NCI-H2227 (cell line): ENCODE measurements at regions not wholly inside any gene's neighbourhood (a gene's known extent, or its start where the extent isn't known, plus 50 kb on each side); places are given as distances from the start of the nearest gene placed in this dataset.

Experiments used
- DNase-seq: peaks from one replicate; lab custom pipeline; 2025; ENCODE audit not compliant: unreplicated experiment; lab: John Stamatoyannopoulos, UW

DNA sequence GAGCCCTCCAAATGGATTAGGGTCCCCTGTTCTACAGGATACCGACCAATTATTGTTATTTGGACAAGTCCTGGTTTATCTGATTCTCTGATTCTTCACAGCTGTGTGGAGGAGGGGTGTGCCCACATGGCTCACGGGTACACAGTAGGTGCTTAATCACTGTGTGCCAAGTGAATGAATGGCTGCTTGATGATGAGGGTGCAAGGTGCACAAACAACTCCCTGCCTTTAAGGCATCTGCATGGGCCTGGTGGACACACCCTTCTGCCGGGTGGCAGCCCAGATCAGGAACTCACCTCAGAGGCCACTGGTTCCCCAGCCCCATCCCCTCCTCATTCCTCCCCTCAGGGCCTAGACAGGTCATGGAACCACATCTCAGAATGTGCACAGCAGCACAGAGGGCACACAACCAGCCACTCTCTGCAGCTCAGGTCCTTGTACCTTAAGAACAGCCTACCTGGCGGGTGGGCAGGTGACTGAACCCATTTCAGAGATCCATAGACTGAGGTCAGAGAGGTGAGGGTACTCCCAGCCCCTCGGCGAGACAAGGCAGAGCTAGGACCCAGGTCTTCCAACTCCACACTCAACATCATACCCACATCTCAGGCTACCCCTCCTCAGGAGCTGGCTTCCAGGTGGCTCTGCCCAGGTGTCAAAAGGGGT lies 50.3 kb downstream of the SHANK2 start:
- no peak for DNase-seq

- DNase-seq: no peak
These were observed 51.1 kb downstream of the SHANK2 start for GRCh38 chr11:71201231-71201630.

DNA sequence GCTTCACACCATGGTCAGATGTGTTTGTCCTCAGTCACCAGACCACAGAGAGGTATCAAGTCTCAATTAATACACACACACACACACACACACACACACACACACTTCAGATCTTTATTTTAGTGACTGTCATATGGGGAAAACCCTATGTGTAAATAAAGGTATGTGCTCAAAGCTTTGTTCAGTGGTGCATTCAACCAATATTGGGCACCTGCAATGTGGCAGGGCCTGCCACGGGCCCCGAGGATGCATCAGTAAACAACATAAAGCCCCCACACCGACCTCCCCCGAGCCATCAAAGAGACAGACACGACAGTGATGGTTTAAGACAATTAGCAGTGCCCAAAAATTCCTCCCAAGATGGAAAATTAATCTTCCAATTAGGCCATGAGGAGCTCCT lies 51.6 kb downstream of the SHANK2 start:
- no peak for DNase-seq

DNA sequence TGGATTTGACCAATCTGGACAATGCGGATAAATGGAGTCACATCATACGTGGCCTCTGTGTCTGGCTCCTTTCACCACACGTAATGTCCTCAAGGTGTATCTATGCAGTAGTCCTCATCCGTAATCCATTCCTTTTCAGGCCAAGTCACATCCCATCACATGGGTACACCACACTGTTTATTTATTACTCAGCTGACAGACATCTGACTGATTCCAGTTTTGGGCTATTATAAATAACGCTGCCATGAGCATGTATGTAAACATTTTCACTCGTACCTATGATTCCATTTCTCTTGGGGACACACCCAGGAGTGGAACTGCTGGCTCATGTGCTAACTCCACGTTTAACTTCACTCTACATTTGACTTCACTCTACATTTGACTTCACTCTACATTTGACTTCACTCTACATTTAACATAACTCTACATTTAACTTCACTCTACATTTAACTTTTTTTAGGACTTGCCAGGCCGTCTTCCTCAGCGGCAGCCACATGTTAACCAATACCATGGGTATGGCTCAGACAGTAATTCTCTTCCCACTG lies 52.1 kb downstream of the SHANK2 start:
- DNase-seq: no peak

DNA sequence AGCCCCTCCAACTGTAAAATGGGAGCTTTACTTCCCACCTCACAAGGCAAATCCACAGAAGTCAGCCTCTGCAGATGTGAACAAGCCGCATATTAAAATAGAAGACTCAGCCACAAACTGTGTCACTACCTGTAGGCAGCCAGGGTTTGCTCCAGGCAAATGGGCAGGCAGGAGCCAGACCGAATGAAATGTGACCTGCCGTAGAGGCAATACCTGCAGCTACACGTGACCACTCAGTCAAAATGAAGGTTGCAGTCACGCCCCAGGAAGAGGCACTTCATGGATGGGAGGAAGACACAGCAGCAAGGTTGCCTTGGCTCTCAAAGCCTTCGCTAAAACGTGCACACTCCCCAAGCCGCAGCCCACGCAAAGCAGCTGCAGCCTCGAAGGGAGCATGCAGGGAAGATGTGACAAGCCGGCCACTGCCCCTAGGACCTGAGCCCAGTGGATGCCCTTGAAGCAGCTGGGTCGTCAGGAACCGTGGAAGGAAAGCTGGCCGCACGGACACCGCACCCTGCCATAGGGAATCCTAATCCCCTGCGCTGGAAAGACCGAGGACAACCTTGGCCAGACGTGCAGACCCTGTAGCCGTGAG lies 53.1 kb downstream of the SHANK2 start:
- no peak for DNase-seq

- no peak for DNase-seq
These were observed 53.6 kb downstream of the SHANK2 start for GRCh38 chr11:71198823-71199165.

GRCh38 chr11:71198141-71198822 lies 54.1 kb downstream of the SHANK2 start:
- no peak for DNase-seq

GRCh38 chr11:71197096-71197495 lies 55.3 kb downstream of the SHANK2 start:
- no peak for DNase-seq

- DNase-seq: no peak
These were observed 57.7 kb downstream of the SHANK2 start for GRCh38 chr11:71194710-71195109.

- no peak for DNase-seq
These were observed 58.9 kb downstream of the SHANK2 start for GRCh38 chr11:71193431-71193830.

DNA sequence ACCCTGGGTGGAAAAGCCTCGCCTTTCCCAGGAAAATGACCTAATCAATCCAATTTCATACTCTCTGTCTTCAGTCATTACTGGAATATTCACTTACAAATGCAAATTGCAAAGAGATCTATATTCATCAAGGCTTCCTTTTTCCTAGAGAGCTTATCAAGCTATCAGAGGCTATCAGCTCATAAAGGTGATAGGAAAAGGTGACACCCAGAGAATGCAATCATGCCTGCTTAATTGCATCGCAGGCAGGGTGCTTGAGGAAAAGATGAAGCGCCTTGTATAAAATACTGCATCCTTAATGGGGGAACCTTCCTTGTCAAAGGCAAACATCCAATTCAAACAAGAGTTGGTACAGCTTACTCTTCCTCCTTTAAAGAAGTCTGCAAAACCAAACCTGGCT lies 59.7 kb downstream of the SHANK2 start:
- no peak for DNase-seq

DNA sequence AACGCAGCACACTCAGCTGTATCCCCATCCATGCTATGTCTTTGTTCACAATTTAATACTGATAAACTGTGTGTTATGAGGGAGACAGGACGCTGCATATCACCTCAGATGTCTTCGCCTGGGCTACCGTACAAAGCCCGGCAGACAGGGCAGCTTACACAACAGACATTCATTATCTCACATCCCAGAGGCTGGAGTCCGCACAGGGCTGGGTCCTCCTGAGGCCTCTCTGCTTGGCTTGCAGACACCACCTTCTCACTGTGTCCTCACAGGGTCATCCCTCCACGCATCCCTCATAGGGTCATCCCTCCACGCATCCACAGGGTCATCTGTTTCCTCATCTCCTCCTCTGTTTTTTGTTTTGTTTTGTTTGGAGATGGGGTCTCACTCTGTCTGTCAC lies 61.2 kb downstream of the SHANK2 start:
- no peak for DNase-seq

DNA sequence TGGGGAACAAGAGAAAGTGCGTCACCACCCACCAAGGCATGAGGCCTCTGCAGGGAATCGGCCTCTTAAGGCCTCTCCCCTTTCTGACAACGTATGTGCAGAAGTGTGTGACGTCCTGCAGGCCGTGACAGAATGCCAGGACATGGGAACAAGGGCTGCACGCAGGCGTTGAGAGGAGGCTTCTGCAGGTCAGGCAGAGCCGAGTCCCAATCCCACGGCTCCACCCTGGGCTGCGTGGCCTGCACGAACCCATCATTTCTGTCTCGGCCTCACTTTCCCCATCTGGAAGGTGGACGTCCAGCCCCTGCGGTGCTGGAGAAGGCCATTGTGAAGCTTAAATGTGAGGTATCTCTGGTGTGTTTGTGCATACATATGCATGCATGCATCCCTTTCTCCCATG lies 61.8 kb downstream of the SHANK2 start:
- no peak for DNase-seq

- DNase-seq: no peak
These were observed 62.5 kb downstream of the SHANK2 start for GRCh38 chr11:71189768-71190315.

DNA sequence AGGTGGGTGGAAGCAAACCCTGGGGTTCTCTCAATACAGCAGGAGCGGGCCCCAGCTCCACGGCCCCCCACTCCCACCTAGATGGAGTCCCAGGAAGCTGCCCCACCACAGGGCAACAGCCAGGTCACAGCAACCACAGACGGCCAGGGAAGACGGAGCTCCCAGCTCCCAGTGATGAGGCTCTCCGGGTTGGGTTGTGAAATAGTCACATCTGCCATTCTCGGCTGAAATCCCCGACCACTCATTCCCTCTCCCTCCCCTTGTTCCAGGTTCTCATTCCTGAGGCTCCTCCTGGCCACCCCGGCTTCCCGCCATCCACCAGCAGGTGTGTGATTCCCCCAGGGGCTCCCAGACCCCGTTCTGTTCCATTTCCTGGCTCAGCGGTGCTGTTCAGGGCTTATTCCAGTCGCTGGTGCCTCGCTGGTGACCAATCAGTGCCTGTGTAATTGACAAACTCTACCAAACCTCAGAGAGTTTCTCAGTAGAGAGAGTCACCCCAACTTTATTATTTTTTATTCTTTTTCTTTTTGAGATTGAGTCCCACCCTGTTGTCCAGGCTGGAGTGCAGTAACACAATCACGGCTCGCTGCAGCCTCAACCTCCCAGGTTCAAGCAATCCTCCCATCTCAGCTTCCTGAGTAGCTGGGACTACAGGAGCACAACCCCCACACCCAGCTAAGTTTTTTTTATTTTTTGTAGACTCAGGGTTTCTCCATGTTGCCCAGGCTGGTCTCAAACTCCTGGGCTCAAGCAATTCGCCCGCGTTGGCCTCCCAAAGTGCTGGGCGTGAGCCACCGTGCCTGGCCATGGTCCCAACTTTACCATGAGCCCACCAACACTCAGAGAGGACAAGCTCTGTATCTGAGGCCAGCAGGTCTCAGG lies 63.2 kb downstream of the SHANK2 start:
- DNase-seq: no peak

- no peak for DNase-seq
These were observed 64.3 kb downstream of the SHANK2 start for GRCh38 chr11:71188073-71188472.

DNA sequence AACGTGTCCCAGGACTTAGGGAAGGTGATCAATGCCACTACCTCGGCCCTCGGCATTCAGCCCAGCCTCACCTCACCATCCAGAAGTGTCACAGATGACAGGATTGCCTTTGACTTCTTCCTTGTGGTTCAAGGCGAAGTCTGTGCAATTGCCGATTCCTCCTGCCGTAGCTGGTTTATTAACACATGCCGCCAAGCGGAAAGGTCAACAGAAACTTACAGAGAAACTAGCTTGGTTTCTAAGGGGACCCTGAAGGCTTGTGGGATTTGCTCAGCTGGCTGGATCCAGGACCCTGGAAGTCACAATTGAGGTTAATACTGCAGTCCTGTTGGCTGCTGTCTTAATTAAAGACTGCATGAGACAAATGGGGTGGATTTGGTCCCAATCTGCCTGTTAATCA lies 65.6 kb downstream of the SHANK2 start:
- no peak for DNase-seq

GRCh38 chr11:71185411-71185810 lies 67.0 kb downstream of the SHANK2 start:
- DNase-seq: no peak

DNA sequence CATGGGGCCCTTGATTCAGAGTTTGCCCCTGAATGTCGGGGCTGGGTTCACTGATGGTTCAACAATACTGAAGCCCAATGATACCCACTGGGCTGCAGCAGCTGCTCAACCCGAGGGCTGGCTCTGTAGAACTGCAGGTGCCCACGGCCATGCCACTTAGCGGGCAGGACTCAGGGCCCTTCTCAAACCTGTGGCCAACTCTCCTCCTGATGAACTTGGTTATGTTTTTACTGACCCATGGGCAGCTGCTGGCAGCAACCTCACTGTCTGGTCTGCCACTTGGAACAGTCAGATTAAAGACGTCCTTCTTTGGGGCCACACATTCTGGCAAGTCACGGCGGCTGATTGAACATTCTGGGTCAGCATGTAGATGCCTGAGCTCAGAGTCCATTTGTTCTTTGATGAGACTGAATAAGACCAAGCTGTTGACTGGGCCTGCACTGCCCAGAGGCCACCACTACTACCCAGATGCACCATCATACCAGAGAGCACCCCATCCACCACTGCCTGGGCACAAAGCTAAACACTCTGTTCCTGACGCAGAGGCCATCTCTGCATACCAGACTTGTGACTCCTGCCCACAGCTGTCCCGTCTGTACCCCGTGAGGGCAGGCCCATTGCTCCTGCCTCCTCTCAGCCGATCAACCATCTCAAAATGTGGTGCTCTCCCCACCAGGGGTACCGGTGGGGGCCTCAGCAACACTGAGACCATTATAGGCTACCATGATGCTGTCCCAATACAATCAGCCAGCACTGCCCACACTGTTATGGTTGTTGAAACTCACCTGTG lies 67.8 kb downstream of the SHANK2 start:
- DNase-seq: no peak

DNA sequence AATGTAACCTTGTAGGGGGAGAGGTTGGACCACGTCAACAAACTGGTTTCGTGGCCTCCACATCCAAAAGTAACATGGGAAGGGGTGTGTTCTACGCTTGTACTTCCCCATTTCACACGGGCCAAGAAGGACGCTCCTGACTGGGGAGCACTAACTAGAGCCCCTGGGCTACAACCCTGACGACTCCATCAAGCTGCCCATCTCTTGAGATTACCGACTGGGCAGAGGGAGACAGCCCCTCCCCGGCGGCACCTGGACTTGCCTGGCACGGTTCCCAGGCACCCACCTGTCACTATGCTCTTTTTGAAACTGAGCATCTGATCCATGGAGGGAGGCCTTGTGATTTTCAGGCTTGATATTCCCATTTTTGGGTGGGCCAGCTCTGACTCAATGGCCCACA lies 68.5 kb downstream of the SHANK2 start:
- DNase-seq: no peak
